ENCODE measurements at regions not wholly inside any gene's neighbourhood (a gene's known extent, or its start where the extent isn't known, plus 50 kb on each side); places are given as distances from the start of the nearest gene placed in this dataset.

DNA sequence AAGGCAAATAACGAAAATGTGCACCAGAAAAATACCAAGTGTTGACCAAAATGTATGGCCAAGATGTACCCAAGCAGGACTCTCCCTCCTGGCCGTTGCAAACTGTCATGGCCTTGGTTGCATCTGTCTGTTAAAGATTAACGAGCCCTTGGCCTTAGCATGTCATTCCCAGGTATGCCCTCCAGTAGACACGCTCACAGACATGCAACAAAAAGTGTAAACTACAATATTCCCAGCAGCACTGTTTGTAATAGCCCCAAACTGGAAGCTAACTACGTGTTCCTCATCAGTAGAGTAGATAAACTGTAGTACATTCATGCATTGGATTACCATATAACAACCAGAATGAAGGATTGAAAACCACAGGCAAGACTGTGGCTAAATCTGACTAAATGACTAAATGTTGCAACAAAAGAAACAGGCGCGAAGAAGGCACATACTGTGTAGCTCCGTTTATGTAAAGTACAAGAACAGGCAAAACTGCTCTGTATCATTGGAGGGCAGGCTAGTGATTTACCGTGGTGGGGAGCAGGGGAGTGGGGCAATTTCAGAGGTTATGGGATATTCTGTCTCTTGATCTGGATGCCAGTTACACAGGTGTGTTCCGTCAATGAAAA is 232.8 kb upstream of the DIO3 start:
- TF ChIP-seq, protein P1, sequence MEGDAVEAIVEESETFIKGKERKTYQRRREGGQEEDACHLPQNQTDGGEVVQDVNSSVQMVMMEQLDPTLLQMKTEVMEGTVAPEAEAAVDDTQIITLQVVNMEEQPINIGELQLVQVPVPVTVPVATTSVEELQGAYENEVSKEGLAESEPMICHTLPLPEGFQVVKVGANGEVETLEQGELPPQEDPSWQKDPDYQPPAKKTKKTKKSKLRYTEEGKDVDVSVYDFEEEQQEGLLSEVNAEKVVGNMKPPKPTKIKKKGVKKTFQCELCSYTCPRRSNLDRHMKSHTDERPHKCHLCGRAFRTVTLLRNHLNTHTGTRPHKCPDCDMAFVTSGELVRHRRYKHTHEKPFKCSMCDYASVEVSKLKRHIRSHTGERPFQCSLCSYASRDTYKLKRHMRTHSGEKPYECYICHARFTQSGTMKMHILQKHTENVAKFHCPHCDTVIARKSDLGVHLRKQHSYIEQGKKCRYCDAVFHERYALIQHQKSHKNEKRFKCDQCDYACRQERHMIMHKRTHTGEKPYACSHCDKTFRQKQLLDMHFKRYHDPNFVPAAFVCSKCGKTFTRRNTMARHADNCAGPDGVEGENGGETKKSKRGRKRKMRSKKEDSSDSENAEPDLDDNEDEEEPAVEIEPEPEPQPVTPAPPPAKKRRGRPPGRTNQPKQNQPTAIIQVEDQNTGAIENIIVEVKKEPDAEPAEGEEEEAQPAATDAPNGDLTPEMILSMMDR (IDR thresholded peaks at IDR 0.05; ENCODE audit: unreplicated experiment): no peak
- no peak for DNase-seq (ENCODE audit: unreplicated experiment)
- H3K27me3 Mint-ChIP-seq (ENCODE audit: insufficient read depth, unreplicated experiment): peaks cover 13% of the 10 kb centered on the region
- POLR2A ChIA-PET: no interaction called here
- H3K9me3 Mint-ChIP-seq (ENCODE audit: unreplicated experiment): peaks cover 5% of the 10 kb centered on the region
- intact Hi-C loops (cut with micrococcal nuclease): no loop called here
- no peak overlapping the region for H3K27ac Mint-ChIP-seq (ENCODE audit: low read depth, unreplicated experiment)
- H3K4me1 Mint-ChIP-seq (ENCODE audit: insufficient read depth, unreplicated experiment): no peaks in the 10 kb centered on the region
- CTCF ChIA-PET: interaction anchor here (0.7 kb wide), 1 partner anchor 61 kb away, joined by 3 read pairs; no protein-coding TSS in a partner anchor
- no peak overlapping the region for H3K4me3 Mint-ChIP-seq (ENCODE audit: unreplicated experiment)
- BruUV-seq (replicated peaks): no TSS peak
- no peaks in the 10 kb centered on the region for H3K36me3 Mint-ChIP-seq (ENCODE audit: insufficient read depth, unreplicated experiment)

DNA sequence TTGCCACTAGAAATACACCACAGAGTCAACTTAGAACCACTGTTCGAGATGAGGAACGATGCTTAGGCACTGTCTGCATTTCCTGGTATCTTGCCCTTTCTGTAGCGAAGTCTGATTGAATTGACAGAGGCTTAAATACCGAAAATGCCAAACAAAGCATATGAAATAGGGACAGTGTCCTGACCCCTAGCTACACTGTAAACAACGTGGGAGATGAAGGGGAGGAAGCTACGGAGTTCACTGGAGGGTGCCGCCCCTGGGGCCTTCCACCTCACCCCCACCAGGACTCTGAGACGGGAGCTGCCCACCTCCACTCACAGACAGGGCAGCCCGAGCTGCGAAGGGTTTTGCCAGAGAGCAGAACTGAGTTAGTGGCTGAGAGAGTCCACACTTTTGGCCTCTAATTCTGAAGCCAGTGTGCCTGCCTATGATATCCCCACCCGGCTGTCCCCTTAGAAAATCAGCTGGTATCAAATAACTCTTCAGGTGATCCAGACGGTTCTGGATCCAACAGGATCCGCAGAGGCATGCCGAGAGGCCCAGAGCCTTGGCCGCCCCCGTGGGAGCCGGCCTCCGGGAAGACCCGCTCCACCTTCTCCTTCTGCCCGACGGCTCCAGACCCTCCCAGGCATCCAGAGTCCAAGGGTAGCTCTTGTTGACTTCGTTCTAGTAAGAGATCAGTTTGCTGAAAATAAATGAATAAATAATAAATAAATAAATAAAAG is 230.7 kb upstream of the DIO3 start:
- TF ChIP-seq, protein P1 (IDR thresholded peaks at IDR 0.05; ENCODE audit: unreplicated experiment): no peak
- intact Hi-C loops (cut with micrococcal nuclease): no loop called here
- no TSS peak for BruUV-seq (replicated peaks)
- Mint-ChIP-seq H3K4me1 (ENCODE audit: insufficient read depth, unreplicated experiment) (no peaks in the 10 kb centered on the region), H3K27me3 (ENCODE audit: insufficient read depth, unreplicated experiment) (peaks cover 29% of the 10 kb centered on the region), H3K36me3 (ENCODE audit: insufficient read depth, unreplicated experiment) (no peaks in the 10 kb centered on the region), H3K27ac (ENCODE audit: low read depth, unreplicated experiment) (no peak overlapping the region), H3K4me3 (ENCODE audit: unreplicated experiment) (no peak overlapping the region), H3K9me3 (ENCODE audit: unreplicated experiment) (no peaks in the 10 kb centered on the region)
- ChIA-PET CTCF (no interaction called here), POLR2A (no interaction called here)
- DNase-seq (ENCODE audit: unreplicated experiment): no peak

DNA sequence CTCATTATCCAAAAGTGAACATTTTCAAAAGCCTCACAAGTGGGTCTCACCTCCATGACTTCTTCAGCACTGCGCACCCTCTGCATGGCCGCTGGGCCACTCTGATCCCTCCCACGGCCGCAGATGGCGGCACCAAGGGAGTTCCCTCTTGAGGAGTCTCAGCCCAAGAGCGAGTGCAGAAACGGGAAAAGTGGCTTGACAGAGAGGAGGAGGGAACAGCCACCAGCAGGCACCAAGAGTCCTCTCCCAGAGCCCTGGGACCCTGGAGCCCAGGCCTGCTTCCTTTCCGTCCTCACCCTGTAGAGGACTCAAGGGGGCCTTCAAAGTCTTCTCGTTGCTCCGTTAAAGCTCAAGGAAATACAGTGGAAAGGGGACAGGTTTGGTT is 230.2 kb upstream of the DIO3 start:
- BruUV-seq (replicated peaks): no TSS peak
- DNase-seq (ENCODE audit: unreplicated experiment): no peak
- intact Hi-C loops (cut with micrococcal nuclease): no loop called here
- H3K9me3 Mint-ChIP-seq (ENCODE audit: unreplicated experiment): no peaks in the 10 kb centered on the region
- H3K4me3 Mint-ChIP-seq (ENCODE audit: unreplicated experiment): no peak overlapping the region
- TF ChIP-seq, protein P1 (IDR thresholded peaks at IDR 0.05; ENCODE audit: unreplicated experiment): no peak
- no peaks in the 10 kb centered on the region for H3K36me3 Mint-ChIP-seq (ENCODE audit: insufficient read depth, unreplicated experiment)
- ChIA-PET CTCF (no interaction called here), POLR2A (no interaction called here)
- H3K4me1 Mint-ChIP-seq (ENCODE audit: insufficient read depth, unreplicated experiment): no peaks in the 10 kb centered on the region
- H3K27ac Mint-ChIP-seq (ENCODE audit: low read depth, unreplicated experiment): no peak overlapping the region
- H3K27me3 Mint-ChIP-seq (ENCODE audit: insufficient read depth, unreplicated experiment): peaks cover 35% of the 10 kb centered on the region

DNA sequence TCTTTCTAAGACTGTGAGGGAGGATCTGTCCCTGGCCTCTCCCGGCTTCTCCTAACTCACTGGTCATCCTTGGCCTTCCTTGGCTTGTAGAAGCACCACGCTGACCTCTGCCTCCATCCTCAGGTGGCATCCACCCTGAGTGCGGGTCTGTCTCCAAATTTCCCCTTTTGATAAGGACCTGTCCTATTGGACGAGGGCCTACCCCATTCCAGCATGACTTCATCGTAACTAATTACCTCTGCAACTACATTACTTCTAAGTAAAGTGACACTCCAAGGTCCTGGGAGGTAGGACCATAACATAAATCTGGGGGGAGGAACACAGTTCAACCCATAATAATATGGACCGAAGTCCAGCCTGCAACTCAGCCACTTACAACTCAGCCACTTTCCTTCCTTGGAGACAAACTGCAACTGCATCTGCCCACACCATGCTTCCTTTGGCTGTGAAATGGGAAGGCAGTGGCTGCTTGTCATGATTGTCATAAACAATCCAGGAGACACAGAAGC is 229.6 kb upstream of the DIO3 start:
- H3K27me3 Mint-ChIP-seq (ENCODE audit: insufficient read depth, unreplicated experiment): peaks cover 40% of the 10 kb centered on the region
- DNase-seq (ENCODE audit: unreplicated experiment): no peak
- intact Hi-C loops (cut with micrococcal nuclease): no loop called here

More for the DNA sequence above, 229.6 kb upstream of the DIO3 start:
- ChIA-PET POLR2A (no interaction called here), CTCF (no interaction called here)
- Mint-ChIP-seq H3K4me3 (ENCODE audit: unreplicated experiment) (no peak overlapping the region), H3K4me1 (ENCODE audit: insufficient read depth, unreplicated experiment) (no peaks in the 10 kb centered on the region), H3K9me3 (ENCODE audit: unreplicated experiment) (no peaks in the 10 kb centered on the region), H3K36me3 (ENCODE audit: insufficient read depth, unreplicated experiment) (no peaks in the 10 kb centered on the region), H3K27ac (ENCODE audit: low read depth, unreplicated experiment) (no peak overlapping the region)
- TF ChIP-seq, protein P1 (IDR thresholded peaks at IDR 0.05; ENCODE audit: unreplicated experiment): no peak
- no TSS peak for BruUV-seq (replicated peaks)
